ENCODE measurements at regions not wholly inside any gene's neighbourhood (a gene's known extent, or its start where the extent isn't known, plus 50 kb on each side); places are given as distances from the start of the nearest gene placed in this dataset.

GRCh38 chr12:131457331-131458047 lies 253.4 kb upstream of the SFSWAP start:
- no peak overlapping the region for H3K4me3 ChIP-seq (ENCODE audit: low read depth, low read length)
- no peak for DNase-seq (ENCODE audit: low read depth)
- TF ChIP-seq MAX (IDR thresholded peaks at IDR 0.05; ENCODE audit: low read depth, low read length) (no peak), CTCF (IDR thresholded peaks at IDR 0.05; ENCODE audit: low read depth, low read length) (no peak), POLR2A (IDR thresholded peaks at IDR 0.05; ENCODE audit: extremely low read depth, insufficient read length) (no peak), MYC (IDR thresholded peaks at IDR 0.05; ENCODE audit: low read depth, low read length) (no peak)

- no peak for DNase-seq (ENCODE audit: low read depth)
- TF ChIP-seq MYC (IDR thresholded peaks at IDR 0.05; ENCODE audit: low read depth, low read length) = no peak
- no peak for TF ChIP-seq MAX (IDR thresholded peaks at IDR 0.05; ENCODE audit: low read depth, low read length)
- no peak for TF ChIP-seq POLR2A (IDR thresholded peaks at IDR 0.05; ENCODE audit: extremely low read depth, insufficient read length)
- no peak for TF ChIP-seq CTCF (IDR thresholded peaks at IDR 0.05; ENCODE audit: low read depth, low read length)
- H3K4me3 ChIP-seq (ENCODE audit: low read depth, low read length) = no peak overlapping the region
Measured at GRCh38 chr12:131458048-131458374, 252.9 kb upstream of the SFSWAP start.

- H3K4me3 ChIP-seq (ENCODE audit: low read depth, low read length) = no peak overlapping the region
- no peak for TF ChIP-seq CTCF (IDR thresholded peaks at IDR 0.05; ENCODE audit: low read depth, low read length)
- DNase-seq (ENCODE audit: low read depth) = no peak
Measured at GRCh38 chr12:131458931-131459772, 251.7 kb upstream of the SFSWAP start.

GRCh38 chr12:131459773-131460365 lies 251.0 kb upstream of the SFSWAP start:
- no peak for TF ChIP-seq MAX (IDR thresholded peaks at IDR 0.05; ENCODE audit: low read depth, low read length)
- no peak for TF ChIP-seq CTCF (IDR thresholded peaks at IDR 0.05; ENCODE audit: low read depth, low read length)
- TF ChIP-seq POLR2A (IDR thresholded peaks at IDR 0.05; ENCODE audit: extremely low read depth, insufficient read length) = no peak
- no peak for TF ChIP-seq MYC (IDR thresholded peaks at IDR 0.05; ENCODE audit: low read depth, low read length)
- H3K4me3 ChIP-seq (ENCODE audit: low read depth, low read length) = no peak overlapping the region
- DNase-seq (ENCODE audit: low read depth) = no peak

GRCh38 chr12:131460520-131460919 lies 250.4 kb upstream of the SFSWAP start:
- no peak overlapping the region for H3K4me3 ChIP-seq (ENCODE audit: low read depth, low read length)
- TF ChIP-seq POLR2A (IDR thresholded peaks at IDR 0.05; ENCODE audit: extremely low read depth, insufficient read length) (no peak), MAX (IDR thresholded peaks at IDR 0.05; ENCODE audit: low read depth, low read length) (no peak), CTCF (IDR thresholded peaks at IDR 0.05; ENCODE audit: low read depth, low read length) (no peak), MYC (IDR thresholded peaks at IDR 0.05; ENCODE audit: low read depth, low read length) (no peak)
- DNase-seq (ENCODE audit: low read depth) = no peak

Measured in NB4 (cell line).